ENCODE measurements at regions not wholly inside any gene's neighbourhood (a gene's known extent, or its start where the extent isn't known, plus 50 kb on each side); places are given as distances from the start of the nearest gene placed in this dataset.

- no peak for DNase-seq
Measured at GRCh38 chr4:11729548-11729947, 300.9 kb upstream of the HS3ST1 start.

GRCh38 chr4:11727903-11728564 lies 299.3 kb upstream of the HS3ST1 start:
- DNase-seq, result no peak

GRCh38 chr4:11724731-11725130 lies 296.0 kb upstream of the HS3ST1 start:
- no peak for DNase-seq

GRCh38 chr4:11722223-11722622 lies 293.5 kb upstream of the HS3ST1 start:
- no peak for DNase-seq

DNA sequence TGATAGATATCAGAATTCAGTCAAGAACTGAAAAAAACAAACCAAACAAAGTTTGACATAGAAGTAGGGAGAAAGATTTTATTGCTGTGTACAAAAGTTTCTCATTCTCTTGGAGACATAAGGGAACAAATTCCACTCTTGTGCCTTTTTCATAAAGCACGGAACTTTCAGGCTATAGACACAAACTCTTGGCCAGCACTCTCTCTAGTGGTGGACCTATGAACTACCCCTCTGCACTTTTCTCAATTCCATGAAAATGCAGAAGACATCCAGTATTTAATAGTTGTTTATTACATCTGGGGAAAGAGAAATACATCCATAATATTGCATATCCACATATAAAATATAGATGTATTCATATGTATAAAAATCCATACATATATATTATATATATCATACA lies 291.6 kb upstream of the HS3ST1 start:
- no peak for DNase-seq

- DNase-seq, result no peak
Measured at GRCh38 chr4:11719879-11720278, 291.2 kb upstream of the HS3ST1 start.

DNA sequence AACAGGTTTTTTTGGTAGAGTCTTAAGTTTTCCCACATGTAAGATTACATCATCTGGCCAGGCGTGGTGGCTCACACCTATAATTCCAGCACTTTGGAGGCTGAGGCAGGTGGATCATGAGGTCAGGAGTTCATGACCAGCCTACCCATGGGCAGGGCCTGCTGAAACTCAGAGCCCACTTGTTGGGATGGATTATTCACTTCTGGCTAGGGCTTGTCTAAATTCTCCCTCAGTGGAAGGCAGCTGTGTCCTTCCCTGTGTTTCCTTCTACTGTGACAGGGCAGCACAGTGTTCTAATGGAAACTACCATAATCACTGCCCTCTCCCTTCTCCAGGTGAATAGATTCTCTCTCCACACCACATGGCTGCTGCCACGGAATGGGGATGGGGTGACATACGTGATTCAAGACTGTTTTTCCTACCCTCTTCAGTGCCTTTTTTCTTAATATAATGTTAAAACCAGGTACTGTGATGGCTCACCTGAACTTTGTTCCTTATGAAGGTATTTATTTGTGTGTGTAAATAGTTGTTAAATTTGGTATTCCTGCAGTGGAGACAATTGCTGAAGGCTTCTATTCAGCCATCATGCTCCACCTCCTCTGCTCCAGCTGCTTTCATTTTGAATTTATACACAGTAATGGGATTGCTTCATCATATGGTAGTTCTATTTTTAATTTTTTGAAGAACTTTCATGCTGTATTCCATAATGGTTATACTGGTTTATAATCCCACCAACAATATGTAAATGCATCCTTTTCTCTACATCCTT lies 287.2 kb upstream of the HS3ST1 start:
- no peak for DNase-seq

GRCh38 chr4:11710453-11711093 lies 281.9 kb upstream of the HS3ST1 start:
- peak; percentile 7 for DNase-seq

DNA sequence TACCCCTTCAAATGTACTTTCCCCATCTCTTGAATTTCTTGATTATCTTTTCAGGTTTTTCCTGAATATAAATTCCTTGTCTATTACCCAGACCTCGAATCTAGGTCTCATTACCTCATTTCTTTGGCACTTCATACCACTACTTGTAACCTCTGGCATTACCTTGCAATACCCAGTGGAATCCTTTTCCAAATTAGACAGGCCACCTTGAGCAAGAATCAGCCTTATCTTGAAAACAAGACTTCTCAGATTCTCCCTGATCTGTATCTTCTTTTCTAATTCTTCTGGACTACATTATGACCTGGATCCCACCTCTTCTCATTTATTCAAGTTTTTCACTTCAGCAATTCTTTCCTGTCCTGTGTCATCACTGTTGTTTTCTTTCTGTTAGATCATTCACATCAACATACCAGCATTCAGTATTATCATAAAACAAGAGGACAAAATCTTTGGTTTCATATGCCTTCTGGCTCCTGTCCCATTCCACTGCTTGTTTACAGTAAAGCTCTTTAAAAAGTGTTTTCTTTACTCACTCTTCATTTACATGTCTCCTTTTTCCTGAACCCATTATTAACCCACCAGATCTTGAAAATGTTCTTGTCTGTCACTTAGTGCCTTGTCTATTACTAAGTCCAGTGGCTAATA lies 275.6 kb upstream of the HS3ST1 start:
- DNase-seq, result no peak

GRCh38 chr4:11702886-11703557 lies 274.3 kb upstream of the HS3ST1 start:
- DNase-seq, result no peak

GRCh38 chr4:11701966-11702725 lies 273.5 kb upstream of the HS3ST1 start:
- no peak for DNase-seq

DNA sequence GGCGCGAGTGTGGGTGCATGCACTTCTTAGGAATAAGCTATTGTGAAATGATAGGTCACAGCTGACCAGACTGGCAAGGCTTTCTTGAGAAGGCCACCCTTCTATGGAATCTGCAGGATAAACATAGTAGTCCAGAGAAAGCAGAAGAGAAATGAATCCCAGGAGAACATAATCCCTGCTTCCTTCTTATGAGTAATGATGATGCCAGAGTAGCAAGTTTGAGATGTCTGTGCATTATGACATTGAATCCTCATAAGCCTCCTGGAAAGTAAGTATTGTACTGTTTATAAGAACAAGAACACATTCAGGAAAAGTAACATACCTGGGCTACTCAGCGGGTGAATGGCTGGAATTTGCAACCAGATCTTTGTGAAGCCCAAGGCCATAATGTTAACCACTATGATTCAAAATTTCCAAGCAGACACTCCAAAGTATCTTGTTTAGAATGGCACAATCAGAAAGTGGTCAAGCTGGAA lies 272.1 kb upstream of the HS3ST1 start:
- no peak for DNase-seq

GRCh38 chr4:11698846-11699590 lies 270.3 kb upstream of the HS3ST1 start:
- no peak for DNase-seq

DNA sequence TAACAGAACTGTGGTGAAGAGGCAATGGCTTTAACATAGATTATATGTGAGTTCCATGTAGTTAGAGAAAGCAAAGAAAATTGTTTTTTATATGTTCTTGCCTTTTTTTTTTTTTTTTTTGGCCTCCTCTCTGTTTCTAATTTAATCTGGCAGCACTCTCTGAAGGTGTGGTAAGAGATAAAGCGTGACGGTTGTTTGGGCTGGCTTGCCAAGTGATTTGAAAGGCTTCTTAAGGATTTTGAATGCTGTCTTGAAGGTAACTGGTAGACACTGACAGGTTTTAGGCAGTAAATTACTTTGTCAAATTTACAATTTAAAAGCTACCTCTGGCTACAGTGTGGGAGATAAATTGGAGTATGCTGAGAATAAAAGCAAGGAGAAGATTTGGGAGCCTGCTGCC lies 269.3 kb upstream of the HS3ST1 start:
- DNase-seq, result no peak

DNA sequence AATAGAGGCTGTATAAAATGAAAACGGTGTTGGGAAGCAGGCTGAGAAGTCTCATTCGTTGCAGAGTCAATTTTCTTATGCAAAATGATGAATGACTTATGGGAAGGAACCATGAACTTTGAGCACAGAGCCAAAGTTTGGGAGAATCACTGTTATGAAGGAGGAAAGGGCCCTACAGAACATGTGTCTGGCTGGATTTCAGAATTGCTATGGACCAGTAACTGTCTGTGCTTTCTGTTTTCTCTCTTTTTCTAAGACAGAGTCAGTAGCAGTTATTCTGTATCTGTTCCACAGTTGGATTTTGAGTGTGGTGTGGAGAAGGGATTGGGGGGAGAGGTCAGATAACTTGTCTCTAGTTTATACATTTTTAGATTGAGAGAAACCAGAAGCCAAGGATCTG lies 265.0 kb upstream of the HS3ST1 start:
- no peak for DNase-seq

DNA sequence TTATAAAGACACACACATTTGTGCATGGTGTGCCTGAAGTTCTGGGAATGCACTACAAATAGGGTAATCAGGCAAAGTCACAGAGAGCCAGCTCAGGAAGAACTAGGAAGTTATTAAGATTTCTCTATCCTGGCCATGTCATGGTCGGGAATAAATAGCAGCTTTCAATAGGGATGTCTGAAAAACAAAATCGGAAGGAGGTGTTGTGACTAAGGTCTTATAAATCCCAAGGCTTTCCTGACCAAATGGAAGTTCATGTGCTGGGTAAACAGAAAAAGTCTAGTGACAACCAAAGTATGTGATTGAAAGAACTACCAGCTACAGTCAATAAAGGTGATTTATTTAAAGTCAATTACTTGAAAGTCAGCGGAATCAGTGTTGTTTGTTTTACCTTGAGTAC lies 262.5 kb upstream of the HS3ST1 start:
- no peak for DNase-seq

DNA sequence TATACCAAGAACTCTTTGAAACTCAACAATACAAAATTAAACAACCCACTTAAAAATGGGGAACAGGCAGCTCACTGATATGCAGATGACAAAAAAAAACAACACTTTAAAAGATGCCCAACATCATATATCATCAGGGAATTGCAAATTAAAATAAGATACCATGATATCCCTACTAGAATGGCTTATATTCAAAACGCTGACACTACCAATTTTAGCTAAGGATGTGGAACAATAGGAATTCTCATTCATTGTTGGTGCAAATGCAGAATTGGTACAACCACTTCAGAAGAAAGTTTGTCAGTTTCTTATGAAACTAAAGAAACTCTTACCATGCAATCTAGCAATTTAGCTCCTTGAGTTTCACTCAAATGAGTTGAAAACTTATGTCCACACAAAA lies 259.0 kb upstream of the HS3ST1 start:
- DNase-seq, result no peak

GRCh38 chr4:11685481-11685880 lies 256.8 kb upstream of the HS3ST1 start:
- DNase-seq, result no peak

DNA sequence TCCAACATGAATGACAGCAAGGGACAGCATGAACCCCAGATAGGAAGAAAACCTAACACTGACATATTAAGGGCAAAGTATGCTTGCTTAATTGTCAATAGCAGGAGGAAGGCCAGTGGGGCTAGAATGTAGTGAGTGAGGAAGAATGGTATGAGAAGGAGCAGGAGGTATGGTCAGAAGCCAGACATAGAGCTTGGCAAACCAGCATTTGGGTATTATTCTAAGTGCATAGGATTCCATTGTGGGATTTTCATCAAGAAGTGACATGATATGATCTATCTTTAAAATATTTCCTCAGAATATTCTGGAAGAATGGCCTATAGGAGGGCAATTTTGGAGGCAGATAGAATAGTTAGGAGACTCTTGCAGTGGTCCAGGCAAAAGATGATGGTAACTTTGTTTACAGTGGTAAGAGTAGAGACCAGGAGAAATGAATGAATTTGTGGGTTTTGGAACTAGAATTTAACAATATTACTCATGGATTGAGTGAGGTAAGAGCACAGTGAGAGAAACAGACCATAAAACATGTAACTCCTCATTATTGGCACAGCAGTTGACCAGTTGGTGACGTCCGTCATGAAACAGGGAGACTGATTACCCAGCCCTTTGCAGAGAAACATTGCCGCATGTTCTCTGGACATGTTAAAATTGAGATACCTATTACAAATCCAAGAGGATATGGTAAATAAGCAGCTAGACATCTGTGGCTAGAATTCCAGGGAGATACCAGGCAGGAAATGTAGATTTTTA lies 246.5 kb upstream of the HS3ST1 start:
- no peak for DNase-seq

DNA sequence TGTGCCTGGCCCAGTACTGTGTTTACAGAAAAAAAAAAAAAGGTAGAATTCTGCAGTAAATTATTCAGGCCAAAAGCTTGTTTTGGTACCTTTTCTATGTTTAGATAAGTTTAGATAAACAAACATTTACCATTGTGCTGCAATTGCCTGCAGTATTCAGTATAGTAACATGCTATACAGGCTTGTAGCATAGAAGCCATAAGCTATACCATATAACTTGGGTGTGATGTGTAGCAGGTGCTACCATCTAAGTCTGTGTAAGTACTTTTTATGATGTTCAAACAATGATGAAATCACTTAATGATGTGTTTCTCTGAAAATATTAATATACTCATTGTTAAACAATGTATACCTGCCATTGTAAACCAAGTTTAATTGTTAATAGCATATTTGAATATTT lies 241.6 kb upstream of the HS3ST1 start:
- DNase-seq, result no peak

DNA sequence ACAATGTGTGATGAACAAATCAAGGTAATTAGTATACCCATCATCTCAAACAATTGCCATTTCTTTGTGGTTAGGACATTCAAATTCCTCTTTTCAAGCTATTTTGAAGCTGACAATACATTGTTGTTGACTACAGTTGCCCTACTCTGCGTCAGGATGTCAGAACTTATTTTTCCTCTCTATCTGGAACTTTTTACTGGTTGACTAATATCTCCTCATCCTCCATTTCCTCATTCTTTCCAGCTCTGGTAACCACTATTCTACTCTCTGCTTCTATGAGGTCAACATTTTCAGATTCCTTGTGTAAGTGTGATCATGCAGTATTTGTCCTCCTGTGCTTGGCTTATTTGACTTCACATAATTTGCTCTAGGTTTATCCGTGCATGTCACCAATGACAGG lies 240.5 kb upstream of the HS3ST1 start:
- DNase-seq, result no peak
